PC-9 (cell line): ENCODE measurements at regions not wholly inside any gene's neighbourhood (a gene's known extent, or its start where the extent isn't known, plus 50 kb on each side); places are given as distances from the start of the nearest gene placed in this dataset.

ENCODE experiments used
- EZH2 ChIP-seq: fragments of 200-600 bp; sonication (generic); IDR thresholded peaks from 2 replicates; pipeline ENCODE4 v1.8.0; 2017; ENCODE audit warnings: antibody characterized with exemption, low read depth
- TF ChIP-seq, protein P1 (sequence below): fragments of 200-600 bp; sonication (generic); conservative IDR thresholded peaks from 2 replicates; pipeline ENCODE4 v1.6.1; 2017; ENCODE audit warnings: mixed run types, antibody characterized with exemption, mild to moderate bottlenecking, moderate library complexity

DNA sequence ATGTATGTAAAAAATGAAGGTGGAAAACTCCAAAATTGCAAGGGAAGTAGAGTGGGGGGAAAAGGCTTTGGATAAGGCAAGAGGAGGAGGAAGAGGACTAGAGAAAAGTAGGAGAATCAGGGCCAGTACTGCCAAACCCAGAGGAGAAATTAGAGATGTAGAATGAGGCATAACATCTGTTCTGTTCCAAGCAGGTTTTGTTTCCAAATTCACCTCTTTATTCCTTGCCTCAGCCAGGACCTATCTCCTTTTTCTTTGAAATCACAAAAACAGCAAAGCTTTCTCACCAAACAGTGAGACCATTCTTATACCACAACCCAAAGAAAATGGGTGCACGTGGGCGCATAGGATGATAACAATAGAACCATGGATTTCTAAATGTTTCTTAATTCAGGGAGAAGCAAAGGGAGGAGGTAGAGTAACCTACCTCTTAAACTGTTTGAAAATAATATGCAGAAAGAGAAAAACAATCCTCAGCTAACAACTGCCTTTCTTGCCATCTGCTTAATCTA is 383.3 kb upstream of the PKN2 start:
- TF ChIP-seq, protein P1, sequence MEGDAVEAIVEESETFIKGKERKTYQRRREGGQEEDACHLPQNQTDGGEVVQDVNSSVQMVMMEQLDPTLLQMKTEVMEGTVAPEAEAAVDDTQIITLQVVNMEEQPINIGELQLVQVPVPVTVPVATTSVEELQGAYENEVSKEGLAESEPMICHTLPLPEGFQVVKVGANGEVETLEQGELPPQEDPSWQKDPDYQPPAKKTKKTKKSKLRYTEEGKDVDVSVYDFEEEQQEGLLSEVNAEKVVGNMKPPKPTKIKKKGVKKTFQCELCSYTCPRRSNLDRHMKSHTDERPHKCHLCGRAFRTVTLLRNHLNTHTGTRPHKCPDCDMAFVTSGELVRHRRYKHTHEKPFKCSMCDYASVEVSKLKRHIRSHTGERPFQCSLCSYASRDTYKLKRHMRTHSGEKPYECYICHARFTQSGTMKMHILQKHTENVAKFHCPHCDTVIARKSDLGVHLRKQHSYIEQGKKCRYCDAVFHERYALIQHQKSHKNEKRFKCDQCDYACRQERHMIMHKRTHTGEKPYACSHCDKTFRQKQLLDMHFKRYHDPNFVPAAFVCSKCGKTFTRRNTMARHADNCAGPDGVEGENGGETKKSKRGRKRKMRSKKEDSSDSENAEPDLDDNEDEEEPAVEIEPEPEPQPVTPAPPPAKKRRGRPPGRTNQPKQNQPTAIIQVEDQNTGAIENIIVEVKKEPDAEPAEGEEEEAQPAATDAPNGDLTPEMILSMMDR: no peak
- no peak for TF ChIP-seq EZH2
